NB4 (cell line): ENCODE measurements at regions not wholly inside any gene's neighbourhood (a gene's known extent, or its start where the extent isn't known, plus 50 kb on each side); places are given as distances from the start of the nearest gene placed in this dataset.

ENCODE experiments used
- CTCF ChIP-seq: IDR thresholded peaks from one replicate; pipeline ENCODE4 v1.5.1; 2012; ENCODE audit warnings: low read depth, low read length
- MAX ChIP-seq: IDR thresholded peaks from 2 replicates; pipeline ENCODE4 v1.6.1; 2011; ENCODE audit warnings: low read depth, low read length
- POLR2A ChIP-seq: IDR thresholded peaks from 2 replicates; pipeline ENCODE4 v1.6.1; 2011; ENCODE audit warnings: mild to moderate bottlenecking; ENCODE audit not compliant: insufficient read length; ENCODE audit errors: extremely low read depth

- TF ChIP-seq CTCF = no peak
- no peak for TF ChIP-seq POLR2A
- TF ChIP-seq MAX = no peak
Measured at GRCh38 chr15:69971771-69972170, 125.9 kb downstream of the TLE3 start.
